Liver (tissue), 8 donors: ENCODE measurements at regions not wholly inside any gene's neighbourhood (a gene's known extent, or its start where the extent isn't known, plus 50 kb on each side); places are given as distances from the start of the nearest gene placed in this dataset.

ENCODE experiments used
- DNase-seq: peaks from one replicate; pipeline ENCODE4 v3.0.0-alpha.2; 2017; ENCODE audit warnings: low spot score
- H3K27ac ChIP-seq, 2 donors: one replicate each; pipeline ENCODE4 v1.7.0; 2013; ENCODE audit warnings: inconsistent platforms in 2 of 2, low read length in 2 of 2, control low read depth in 1 of 2, low read depth in 1 of 2, mild to moderate bottlenecking in 1 of 2
- H3K27me3 ChIP-seq, 4 donors: one replicate each; pipeline versions ENCODE4 v1.6.1 to v1.7.0; 2013; ENCODE audit warnings: low read length in 3 of 4, inconsistent platforms in 1 of 4, mild to moderate bottlenecking in 1 of 4, moderate library complexity in 1 of 4; ENCODE audit not compliant: control insufficient read depth in 4 of 4, insufficient read depth in 4 of 4
- H3K36me3 ChIP-seq, 4 donors: one replicate each; pipeline versions ENCODE4 v1.6.1 to v1.7.0; 2013; ENCODE audit warnings: low read length in 3 of 4, mild to moderate bottlenecking in 3 of 4, low read depth in 1 of 4, moderate library complexity in 1 of 4; ENCODE audit not compliant: control insufficient read depth in 4 of 4, insufficient read depth in 3 of 4
- H3K4me1 ChIP-seq, 4 donors: one replicate each; pipeline versions ENCODE4 v1.6.1 to v1.7.0; 2013; ENCODE audit warnings: low read length in 3 of 4, mild to moderate bottlenecking in 3 of 4, moderate library complexity in 1 of 4; ENCODE audit not compliant: control insufficient read depth in 4 of 4, insufficient read depth in 4 of 4
- H3K4me3 ChIP-seq, 3 donors: one replicate each; pipeline versions ENCODE4 v1.6.1 to v1.7.0; 2013; ENCODE audit warnings: low read length in 3 of 3, control low read depth in 1 of 3, low read depth in 1 of 3, mild to moderate bottlenecking in 1 of 3
- H3K9ac ChIP-seq, 2 donors: one replicate each; pipeline ENCODE4 v1.7.0; 2013; ENCODE audit warnings: low read length in 2 of 2, mild to moderate bottlenecking in 2 of 2, moderate library complexity in 2 of 2, control low read depth in 1 of 2, low read depth in 1 of 2
- H3K9me3 ChIP-seq, 4 donors: one replicate each; pipeline versions ENCODE4 v1.6.1 to v1.7.0; 2013; ENCODE audit warnings: low read length in 3 of 4; ENCODE audit not compliant: control insufficient read depth in 4 of 4
- ATF3 ChIP-seq: IDR thresholded peaks from 2 replicates; pipeline ENCODE4 v1.6.1; 2016; ENCODE audit warnings: antibody characterized with exemption
- EGR1 ChIP-seq, 2 donors: IDR thresholded peaks; 2 replicates each; pipeline ENCODE4 v1.6.1; 2016 to 2018; ENCODE audit warnings: antibody characterized with exemption in 2 of 2, low read depth in 2 of 2
- FOXA1 ChIP-seq: IDR thresholded peaks from 2 replicates; pipeline ENCODE4 v1.6.1; 2016; ENCODE audit warnings: antibody characterized with exemption
- FOXA2 ChIP-seq: IDR thresholded peaks from 2 replicates; pipeline ENCODE4 v1.6.1; 2016; ENCODE audit warnings: antibody characterized with exemption
- GABPA ChIP-seq, 2 donors: IDR thresholded peaks in 1 of 2; conservative IDR thresholded peaks in 1 of 2; 2 replicates each; pipeline ENCODE4 v1.6.1; 2016; ENCODE audit warnings: antibody characterized with exemption in 2 of 2, mild to moderate bottlenecking in 1 of 2, moderate library complexity in 1 of 2
- HNF4G ChIP-seq: IDR thresholded peaks from 2 replicates; pipeline ENCODE4 v1.6.1; 2016; ENCODE audit warnings: antibody characterized with exemption
- JUND ChIP-seq, 2 donors: IDR thresholded peaks; 2 replicates each; pipeline ENCODE4 v1.6.1; 2016; ENCODE audit warnings: antibody characterized with exemption in 2 of 2
- NR2F2 ChIP-seq: IDR thresholded peaks from 2 replicates; pipeline ENCODE4 v1.6.1; 2016; ENCODE audit warnings: antibody characterized with exemption
- RAD21 ChIP-seq, 2 donors: IDR thresholded peaks; 2 replicates each; pipeline ENCODE4 v1.6.1; 2016; ENCODE audit warnings: antibody characterized with exemption in 2 of 2, mild to moderate bottlenecking in 2 of 2
- RXRA ChIP-seq, 2 donors: IDR thresholded peaks; 2 replicates each; pipeline ENCODE4 v1.6.1; 2017 to 2018; ENCODE audit warnings: antibody characterized with exemption in 2 of 2, mild to moderate bottlenecking in 1 of 2
- SP1 ChIP-seq: IDR thresholded peaks from 2 replicates; pipeline ENCODE4 v1.6.1; 2018; ENCODE audit warnings: antibody characterized with exemption, mild to moderate bottlenecking
- TAF1 ChIP-seq: conservative IDR thresholded peaks from 2 replicates; pipeline ENCODE4 v1.6.1; 2016; ENCODE audit warnings: antibody characterized with exemption, mild to moderate bottlenecking
- YY1 ChIP-seq: IDR thresholded peaks from 2 replicates; pipeline ENCODE4 v1.6.1; 2016; ENCODE audit warnings: antibody characterized with exemption, mild to moderate bottlenecking
- ZBTB33 ChIP-seq: IDR thresholded peaks from 2 replicates; pipeline ENCODE4 v1.6.1; 2016; ENCODE audit warnings: antibody characterized with exemption
- WGBS: extraction: QIAGEN DNeasy Blood & Tissue Kit; methylation state at CpG from one replicate; pipeline ENCODE4 v1.1.7; 2013; 5-methylcytosine and 5-hydroxymethylcytosine counted together
- TF ChIP-seq, protein P1 (sequence below): IDR thresholded peaks from 2 replicates; pipeline ENCODE4 v1.6.1; 2016; ENCODE audit warnings: antibody characterized with exemption
- TF ChIP-seq, protein P2 (sequence below): IDR thresholded peaks from 2 replicates; pipeline ENCODE4 v1.6.1; 2016; ENCODE audit warnings: antibody characterized with exemption, mild to moderate bottlenecking
- TF ChIP-seq, protein P3 (sequence below): fragments of 150-350 bp; IDR thresholded peaks from 2 replicates; pipeline ENCODE4 v1.5.1; 2017; ENCODE audit warnings: improper control_type of control experiment, low read depth, low read length; ENCODE audit not compliant: missing input control
- donor health status: healthy.
- donor health status: healthy.
- donor health status: healthy.
- donor health status: healthy.
- donor health status: healthy.

DNA sequence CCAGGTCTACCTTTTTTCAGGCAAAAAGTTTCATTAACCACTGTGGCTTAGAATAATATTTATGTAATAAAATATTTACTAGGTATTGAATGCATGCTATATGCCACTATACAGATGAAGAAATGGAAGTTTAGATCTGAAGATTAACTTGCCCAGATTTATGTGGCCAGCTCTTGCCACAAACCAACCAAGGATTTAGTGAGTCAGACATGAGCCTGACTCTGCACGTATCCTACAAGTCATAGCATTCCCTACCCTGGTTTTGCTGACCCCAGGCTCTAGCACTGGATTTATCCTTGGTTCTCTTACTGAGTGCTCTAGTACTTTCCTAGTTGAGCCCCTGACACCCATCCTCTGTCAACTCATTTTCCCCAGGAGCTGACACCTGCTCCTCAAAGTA lies 75.4 kb downstream of the ANKEF1 start:
- Histone ChIP-seq H3K9ac (no peak overlapping the region), H3K36me3 (no peaks in the 10 kb centered on the region), H3K27ac (peak overlapping the region; percentile 51 to 90), H3K4me1 (peaks cover 7 to 30% (median 28%) of the 10 kb centered on the region in 4 donors), H3K9me3 (no peaks in the 10 kb centered on the region), H3K27me3 (no peaks in the 10 kb centered on the region), H3K4me3 (no peak overlapping the region)
- TF ChIP-seq SP1 (no peak), ATF3 (no peak), FOXA1 (no peak), GABPA (IDR thresholded peaks at IDR 0.05 in 1 of 2, conservative IDR thresholded peaks at IDR 0.05 in 1 of 2) (no peak), EGR1 (IDR thresholded peaks at IDR 0.05; ENCODE audit: low read depth in 2 of 2) (no peak), RAD21 (IDR thresholded peaks at IDR 0.05) (no peak), TAF1 (no peak), FOXA2 (no peak), YY1 (no peak), HNF4G (no peak), JUND (IDR thresholded peaks at IDR 0.05) (no peak), RXRA (IDR thresholded peaks at IDR 0.05) (no peak), NR2F2 (no peak)
- TF ChIP-seq, protein P1, sequence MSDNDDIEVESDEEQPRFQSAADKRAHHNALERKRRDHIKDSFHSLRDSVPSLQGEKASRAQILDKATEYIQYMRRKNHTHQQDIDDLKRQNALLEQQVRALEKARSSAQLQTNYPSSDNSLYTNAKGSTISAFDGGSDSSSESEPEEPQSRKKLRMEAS = no peak
- TF ChIP-seq, protein P2, sequence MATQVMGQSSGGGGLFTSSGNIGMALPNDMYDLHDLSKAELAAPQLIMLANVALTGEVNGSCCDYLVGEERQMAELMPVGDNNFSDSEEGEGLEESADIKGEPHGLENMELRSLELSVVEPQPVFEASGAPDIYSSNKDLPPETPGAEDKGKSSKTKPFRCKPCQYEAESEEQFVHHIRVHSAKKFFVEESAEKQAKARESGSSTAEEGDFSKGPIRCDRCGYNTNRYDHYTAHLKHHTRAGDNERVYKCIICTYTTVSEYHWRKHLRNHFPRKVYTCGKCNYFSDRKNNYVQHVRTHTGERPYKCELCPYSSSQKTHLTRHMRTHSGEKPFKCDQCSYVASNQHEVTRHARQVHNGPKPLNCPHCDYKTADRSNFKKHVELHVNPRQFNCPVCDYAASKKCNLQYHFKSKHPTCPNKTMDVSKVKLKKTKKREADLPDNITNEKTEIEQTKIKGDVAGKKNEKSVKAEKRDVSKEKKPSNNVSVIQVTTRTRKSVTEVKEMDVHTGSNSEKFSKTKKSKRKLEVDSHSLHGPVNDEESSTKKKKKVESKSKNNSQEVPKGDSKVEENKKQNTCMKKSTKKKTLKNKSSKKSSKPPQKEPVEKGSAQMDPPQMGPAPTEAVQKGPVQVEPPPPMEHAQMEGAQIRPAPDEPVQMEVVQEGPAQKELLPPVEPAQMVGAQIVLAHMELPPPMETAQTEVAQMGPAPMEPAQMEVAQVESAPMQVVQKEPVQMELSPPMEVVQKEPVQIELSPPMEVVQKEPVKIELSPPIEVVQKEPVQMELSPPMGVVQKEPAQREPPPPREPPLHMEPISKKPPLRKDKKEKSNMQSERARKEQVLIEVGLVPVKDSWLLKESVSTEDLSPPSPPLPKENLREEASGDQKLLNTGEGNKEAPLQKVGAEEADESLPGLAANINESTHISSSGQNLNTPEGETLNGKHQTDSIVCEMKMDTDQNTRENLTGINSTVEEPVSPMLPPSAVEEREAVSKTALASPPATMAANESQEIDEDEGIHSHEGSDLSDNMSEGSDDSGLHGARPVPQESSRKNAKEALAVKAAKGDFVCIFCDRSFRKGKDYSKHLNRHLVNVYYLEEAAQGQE = no peak
- TF ChIP-seq, protein P3, sequence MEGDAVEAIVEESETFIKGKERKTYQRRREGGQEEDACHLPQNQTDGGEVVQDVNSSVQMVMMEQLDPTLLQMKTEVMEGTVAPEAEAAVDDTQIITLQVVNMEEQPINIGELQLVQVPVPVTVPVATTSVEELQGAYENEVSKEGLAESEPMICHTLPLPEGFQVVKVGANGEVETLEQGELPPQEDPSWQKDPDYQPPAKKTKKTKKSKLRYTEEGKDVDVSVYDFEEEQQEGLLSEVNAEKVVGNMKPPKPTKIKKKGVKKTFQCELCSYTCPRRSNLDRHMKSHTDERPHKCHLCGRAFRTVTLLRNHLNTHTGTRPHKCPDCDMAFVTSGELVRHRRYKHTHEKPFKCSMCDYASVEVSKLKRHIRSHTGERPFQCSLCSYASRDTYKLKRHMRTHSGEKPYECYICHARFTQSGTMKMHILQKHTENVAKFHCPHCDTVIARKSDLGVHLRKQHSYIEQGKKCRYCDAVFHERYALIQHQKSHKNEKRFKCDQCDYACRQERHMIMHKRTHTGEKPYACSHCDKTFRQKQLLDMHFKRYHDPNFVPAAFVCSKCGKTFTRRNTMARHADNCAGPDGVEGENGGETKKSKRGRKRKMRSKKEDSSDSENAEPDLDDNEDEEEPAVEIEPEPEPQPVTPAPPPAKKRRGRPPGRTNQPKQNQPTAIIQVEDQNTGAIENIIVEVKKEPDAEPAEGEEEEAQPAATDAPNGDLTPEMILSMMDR = no peak
- no peak for DNase-seq
- WGBS = 83% methylated on average over 1 of the region's 1 CpG

DNA sequence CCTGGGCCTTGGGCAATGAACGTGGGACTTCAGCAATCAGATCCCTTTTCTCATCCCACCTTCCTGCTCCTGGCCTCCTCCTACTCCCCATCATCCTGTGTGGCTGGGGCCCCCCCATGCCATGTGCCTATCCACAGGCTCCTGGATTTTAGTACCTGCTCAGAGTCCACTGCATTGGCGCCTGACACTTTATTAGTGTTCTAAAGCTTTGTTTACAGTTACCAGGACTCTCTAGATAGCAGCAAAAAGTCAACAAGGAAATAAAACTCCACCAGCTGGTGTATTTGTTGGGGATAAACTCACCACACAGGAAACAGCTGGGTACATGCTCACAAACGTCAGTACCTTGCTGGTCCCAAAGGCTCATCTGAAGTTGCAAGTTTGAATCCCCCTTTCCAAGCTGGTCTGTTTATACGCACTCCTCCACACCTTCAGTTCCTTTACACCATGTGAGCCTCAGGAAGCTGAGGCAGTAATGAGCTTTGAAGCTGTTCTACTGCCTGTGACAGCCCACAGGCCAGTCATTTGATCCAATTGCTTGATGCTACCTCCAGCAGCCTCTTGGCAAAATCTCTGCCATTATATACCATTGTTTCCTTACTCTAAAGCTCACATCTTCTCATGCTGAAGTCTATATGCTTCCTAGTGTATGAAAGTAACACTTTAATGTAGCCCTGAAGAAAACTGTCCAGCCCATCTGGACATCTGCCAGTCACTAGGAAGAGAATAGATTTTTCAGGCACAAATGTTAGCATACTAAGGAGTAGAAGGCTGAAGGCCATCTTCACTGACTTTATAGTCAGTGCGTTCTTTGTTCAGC lies 76.6 kb downstream of the ANKEF1 start:
- 25% methylated on average over 5 of the region's 5 CpGs for WGBS
- Histone ChIP-seq H3K27ac (peak overlapping the region; percentile 84 to 90), H3K4me3 (no peak overlapping the region), H3K4me1 (peaks cover 7 to 30% (median 28%) of the 10 kb centered on the region in 4 donors), H3K9ac (peak overlapping the region in 1 of 2 donors; percentile 18), H3K27me3 (no peaks in the 10 kb centered on the region), H3K36me3 (no peaks in the 10 kb centered on the region), H3K9me3 (no peaks in the 10 kb centered on the region)
- DNase-seq = no peak
- TF ChIP-seq RAD21 (IDR thresholded peaks at IDR 0.05) (peak; percentile 47 to 53), RXRA (IDR thresholded peaks at IDR 0.05) (peak in 1 of 2 donors; percentile 84), FOXA2 (peak; percentile 96), JUND (IDR thresholded peaks at IDR 0.05) (peak in 1 of 2 donors; percentile 67), YY1 (peak; percentile 42), NR2F2 (no peak), ZBTB33 (peak; percentile 68), HNF4G (peak; percentile 92), GABPA (IDR thresholded peaks at IDR 0.05 in 1 of 2, conservative IDR thresholded peaks at IDR 0.05 in 1 of 2) (peak in 1 of 2 donors; percentile 56), SP1 (peak; percentile 92), FOXA1 (peak; percentile 99), ATF3 (no peak), TAF1 (no peak), EGR1 (IDR thresholded peaks at IDR 0.05; ENCODE audit: low read depth in 2 of 2) (peak; percentile 43 to 93)
- TF ChIP-seq, protein P3 = no peak
